ACC112 (cell line): ENCODE measurements at regions not wholly inside any gene's neighbourhood (a gene's known extent, or its start where the extent isn't known, plus 50 kb on each side); places are given as distances from the start of the nearest gene placed in this dataset.

ENCODE experiments used
- H2AFZ ChIP-seq: fragments of 200-600 bp; sonication (generic); one replicate; pipeline ENCODE4 v1.6.0; 2017; ENCODE audit warnings: antibody characterized with exemption, low read length; ENCODE audit not compliant: unreplicated experiment
- H3K27ac ChIP-seq: fragments of 200-600 bp; sonication (generic); 2 replicates; pipeline ENCODE4 v1.5.1; 2014; ENCODE audit warnings: low read depth, mild to moderate bottlenecking, antibody characterized with exemption, low read length, moderate library complexity
- H3K27me3 ChIP-seq: fragments of 200-600 bp; sonication (generic); 2 replicates; pipeline ENCODE4 v1.6.1; 2014; ENCODE audit warnings: mild to moderate bottlenecking, antibody characterized with exemption, low read length, moderate library complexity, mixed read lengths; ENCODE audit not compliant: insufficient read depth
- H3K36me3 ChIP-seq: fragments of 200-600 bp; sonication (generic); 2 replicates; pipeline ENCODE4 v1.6.1; 2016; ENCODE audit warnings: mild to moderate bottlenecking, antibody characterized with exemption, low read length, moderate library complexity, mixed read lengths; ENCODE audit not compliant: insufficient read depth
- H3K4me1 ChIP-seq: fragments of 200-600 bp; sonication (generic); one replicate; pipeline ENCODE4 v1.6.1; 2016; ENCODE audit warnings: low read length, mixed read lengths; ENCODE audit not compliant: insufficient read depth, unreplicated experiment, control insufficient read depth
- H3K4me3 ChIP-seq: fragments of 200-600 bp; sonication (generic); 2 replicates; pipeline ENCODE4 v1.5.1; 2014; ENCODE audit warnings: mild to moderate bottlenecking, low read depth, low read length
- H3K79me2 ChIP-seq: fragments of 200-600 bp; sonication (generic); one replicate; pipeline ENCODE4 v1.6.0; 2016; ENCODE audit warnings: low read length; ENCODE audit not compliant: control insufficient read depth, unreplicated experiment, insufficient read depth

- Histone ChIP-seq H3K27ac (no peak overlapping the region), H3K4me1 (peaks cover 14% of the 10 kb centered on the region), H3K79me2 (no peaks in the 10 kb centered on the region), H2AFZ (no peak overlapping the region), H3K27me3 (no peaks in the 10 kb centered on the region), H3K36me3 (no peaks in the 10 kb centered on the region), H3K4me3 (no peak overlapping the region)
Measured at GRCh38 chrX:116226665-116227484, 56.3 kb downstream of the AGTR2 start.

- no peaks in the 10 kb centered on the region for H3K36me3 ChIP-seq
- peak overlapping the region; percentile 23; the same call in 1 of the 2 replicates for H3K27ac ChIP-seq
- H3K27me3 ChIP-seq = no peaks in the 10 kb centered on the region
- H3K4me1 ChIP-seq = peaks cover 27% of the 10 kb centered on the region
- H3K4me3 ChIP-seq = no peak overlapping the region
- no peaks in the 10 kb centered on the region for H3K79me2 ChIP-seq
- H2AFZ ChIP-seq = no peak overlapping the region
Measured at GRCh38 chrX:116230130-116230898, 59.8 kb downstream of the AGTR2 start.

- Histone ChIP-seq H2AFZ (no peak overlapping the region), H3K4me3 (no peak overlapping the region), H3K4me1 (peaks cover 27% of the 10 kb centered on the region), H3K36me3 (no peaks in the 10 kb centered on the region), H3K27ac (peak overlapping the region; percentile 87), H3K79me2 (no peaks in the 10 kb centered on the region), H3K27me3 (no peaks in the 10 kb centered on the region)
Measured at GRCh38 chrX:116232833-116233232, 62.3 kb downstream of the AGTR2 start.

- Histone ChIP-seq H3K4me3 (no peak overlapping the region), H3K27ac (no peak overlapping the region), H2AFZ (no peak overlapping the region), H3K36me3 (no peaks in the 10 kb centered on the region), H3K4me1 (peaks cover 36% of the 10 kb centered on the region), H3K27me3 (no peaks in the 10 kb centered on the region), H3K79me2 (no peaks in the 10 kb centered on the region)
Measured at GRCh38 chrX:116236666-116237065, 66.1 kb downstream of the AGTR2 start.

- Histone ChIP-seq H3K27me3 (no peaks in the 10 kb centered on the region), H2AFZ (no peak overlapping the region), H3K4me1 (peaks cover 26% of the 10 kb centered on the region), H3K36me3 (no peaks in the 10 kb centered on the region), H3K4me3 (no peak overlapping the region), H3K79me2 (no peaks in the 10 kb centered on the region), H3K27ac (no peak overlapping the region)
Measured at GRCh38 chrX:116238093-116238492, 67.5 kb downstream of the AGTR2 start.

- H3K4me3 ChIP-seq = no peak overlapping the region
- peaks cover 22% of the 10 kb centered on the region for H3K4me1 ChIP-seq
- H3K27me3 ChIP-seq = no peaks in the 10 kb centered on the region
- no peaks in the 10 kb centered on the region for H3K79me2 ChIP-seq
- no peaks in the 10 kb centered on the region for H3K36me3 ChIP-seq
- no peak overlapping the region for H3K27ac ChIP-seq
- H2AFZ ChIP-seq = no peak overlapping the region
Measured at GRCh38 chrX:116238567-116239255, 68.2 kb downstream of the AGTR2 start.

- Histone ChIP-seq H2AFZ (peak overlapping the region; percentile 35), H3K36me3 (no peaks in the 10 kb centered on the region), H3K4me3 (peak overlapping the region; percentile 65), H3K27ac (peak overlapping the region; percentile 70), H3K4me1 (peaks cover 22% of the 10 kb centered on the region), H3K79me2 (no peaks in the 10 kb centered on the region), H3K27me3 (no peaks in the 10 kb centered on the region)
Measured at GRCh38 chrX:116239944-116240840, 69.6 kb downstream of the AGTR2 start.

GRCh38 chrX:116241001-116241400 is 70.5 kb downstream of the AGTR2 start:
- peaks cover 22% of the 10 kb centered on the region for H3K4me1 ChIP-seq
- H3K27me3 ChIP-seq = no peaks in the 10 kb centered on the region
- no peak overlapping the region for H2AFZ ChIP-seq
- peak overlapping the region; percentile 65; the same call in 1 of the 2 replicates for H3K4me3 ChIP-seq
- H3K27ac ChIP-seq = peak overlapping the region; percentile 70
- H3K79me2 ChIP-seq = no peaks in the 10 kb centered on the region
- no peaks in the 10 kb centered on the region for H3K36me3 ChIP-seq

- Histone ChIP-seq H3K4me3 (no peak overlapping the region), H3K27ac (no peak overlapping the region), H3K79me2 (no peaks in the 10 kb centered on the region), H3K4me1 (peaks cover 21% of the 10 kb centered on the region), H3K27me3 (no peaks in the 10 kb centered on the region), H3K36me3 (no peaks in the 10 kb centered on the region), H2AFZ (no peak overlapping the region)
Measured at GRCh38 chrX:116243039-116243438, 72.5 kb downstream of the AGTR2 start.

GRCh38 chrX:116246261-116246660 is 75.7 kb downstream of the AGTR2 start:
- Histone ChIP-seq H3K4me3 (no peak overlapping the region), H3K27me3 (no peaks in the 10 kb centered on the region), H3K79me2 (no peaks in the 10 kb centered on the region), H2AFZ (no peak overlapping the region), H3K4me1 (peaks cover 1% of the 10 kb centered on the region), H3K27ac (no peak overlapping the region), H3K36me3 (no peaks in the 10 kb centered on the region)
